ENCODE measurements at regions not wholly inside any gene's neighbourhood (a gene's known extent, or its start where the extent isn't known, plus 50 kb on each side); places are given as distances from the start of the nearest gene placed in this dataset.

GRCh38 chr5:104053353-104053649, 490.7 kb upstream of the NUDT12 start:
- TF ChIP-seq PBX3 (IDR thresholded peaks at IDR 0.05) = peak; percentile 88
- TF ChIP-seq, protein P1, sequence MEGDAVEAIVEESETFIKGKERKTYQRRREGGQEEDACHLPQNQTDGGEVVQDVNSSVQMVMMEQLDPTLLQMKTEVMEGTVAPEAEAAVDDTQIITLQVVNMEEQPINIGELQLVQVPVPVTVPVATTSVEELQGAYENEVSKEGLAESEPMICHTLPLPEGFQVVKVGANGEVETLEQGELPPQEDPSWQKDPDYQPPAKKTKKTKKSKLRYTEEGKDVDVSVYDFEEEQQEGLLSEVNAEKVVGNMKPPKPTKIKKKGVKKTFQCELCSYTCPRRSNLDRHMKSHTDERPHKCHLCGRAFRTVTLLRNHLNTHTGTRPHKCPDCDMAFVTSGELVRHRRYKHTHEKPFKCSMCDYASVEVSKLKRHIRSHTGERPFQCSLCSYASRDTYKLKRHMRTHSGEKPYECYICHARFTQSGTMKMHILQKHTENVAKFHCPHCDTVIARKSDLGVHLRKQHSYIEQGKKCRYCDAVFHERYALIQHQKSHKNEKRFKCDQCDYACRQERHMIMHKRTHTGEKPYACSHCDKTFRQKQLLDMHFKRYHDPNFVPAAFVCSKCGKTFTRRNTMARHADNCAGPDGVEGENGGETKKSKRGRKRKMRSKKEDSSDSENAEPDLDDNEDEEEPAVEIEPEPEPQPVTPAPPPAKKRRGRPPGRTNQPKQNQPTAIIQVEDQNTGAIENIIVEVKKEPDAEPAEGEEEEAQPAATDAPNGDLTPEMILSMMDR (IDR thresholded peaks at IDR 0.05) = no peak
- no peak for TF ChIP-seq RAD21 (IDR thresholded peaks at IDR 0.05; ENCODE audit: low read length)
